Neural progenitor cell (in vitro differentiated cells): ENCODE measurements at regions not wholly inside any gene's neighbourhood (a gene's known extent, or its start where the extent isn't known, plus 50 kb on each side); places are given as distances from the start of the nearest gene placed in this dataset.
"Not testable (repeated sequence)": the region's sequence is repeated elsewhere in the genome, so short reads cannot be mapped to it uniquely, and the experiment has no call there.

Experiments
- CTCF ChIP-seq: fragments of 200-600 bp; sonication (generic); IDR thresholded peaks from 2 replicates; pipeline ENCODE4 v1.5.1; 2017; ENCODE audit warnings: antibody characterized with exemption, mild to moderate bottlenecking
- EZH2 ChIP-seq: fragments of 200-600 bp; sonication (generic); IDR thresholded peaks from 2 replicates; pipeline ENCODE4 v1.6.1; 2017; ENCODE audit warnings: antibody characterized with exemption, mild to moderate bottlenecking, moderate library complexity
- EZH2phosphoT487 ChIP-seq: fragments of 200-600 bp; sonication (generic); IDR thresholded peaks from 2 replicates; pipeline ENCODE4 v1.6.1; 2017; ENCODE audit warnings: antibody characterized with exemption

DNA sequence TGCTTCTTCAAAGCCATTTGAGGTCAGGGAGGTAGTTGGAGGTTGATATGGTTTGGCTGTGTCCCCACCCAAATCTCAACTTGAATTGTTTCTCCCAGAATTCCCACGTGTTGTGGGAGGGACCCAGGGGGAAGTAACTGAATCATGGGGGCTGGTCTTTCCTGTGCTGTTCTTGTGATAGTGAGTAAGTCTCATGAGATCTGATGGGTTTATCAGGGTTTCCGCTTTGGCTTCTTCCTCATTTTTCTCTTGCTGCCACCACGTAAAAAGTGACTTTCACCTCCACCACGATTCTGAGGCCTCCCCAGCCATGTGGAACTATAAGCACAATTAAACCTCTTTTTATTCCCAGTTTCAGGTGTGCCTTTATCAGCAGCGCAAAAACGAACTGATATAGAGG lies 62.5 kb upstream of the NFE2L3 start:
- TF ChIP-seq CTCF, EZH2phosphoT487, EZH2: not testable (repeated sequence)
